MM.1S (cell line): ENCODE measurements at regions not wholly inside any gene's neighbourhood (a gene's known extent, or its start where the extent isn't known, plus 50 kb on each side); places are given as distances from the start of the nearest gene placed in this dataset.
A peak's percentile ranks its signal among the peaks of the same experiment; 100 is the strongest.

Experiments
- DNase-seq: peaks from one replicate; pipeline ENCODE4 v3.0.0-alpha.2; 2015
- H2AFZ ChIP-seq: fragments of 300-600 bp; sonication (generic); 2 replicates; pipeline ENCODE4 v1.6.0; 2016; ENCODE audit warnings: antibody characterized with exemption, low read length
- H3F3A ChIP-seq: fragments of 300-600 bp; sonication (generic); 2 replicates; pipeline ENCODE4 v1.6.1; 2016; ENCODE audit warnings: mild to moderate bottlenecking, antibody characterized with exemption, low read length, moderate library complexity, mixed read lengths; ENCODE audit not compliant: insufficient read depth
- H3K27ac ChIP-seq: fragments of 300-600 bp; sonication (generic); 2 replicates; pipeline ENCODE4 v1.5.1; 2016; ENCODE audit warnings: mild to moderate bottlenecking, low read length
- H3K27me3 ChIP-seq: fragments of 300-600 bp; sonication (generic); replicated peaks from 2 replicates; pipeline ENCODE4 v1.6.0; 2016; ENCODE audit warnings: low read length; ENCODE audit not compliant: insufficient read depth
- H3K36me3 ChIP-seq: fragments of 300-600 bp; sonication (generic); replicated peaks from 2 replicates; pipeline ENCODE4 v1.6.1; 2016; ENCODE audit warnings: mild to moderate bottlenecking, low read length, mixed read lengths; ENCODE audit not compliant: insufficient read depth
- H3K4me1 ChIP-seq: fragments of 300-600 bp; sonication (generic); 2 replicates; pipeline ENCODE4 v1.6.1; 2016; ENCODE audit warnings: low read length, mixed read lengths
- H3K4me2 ChIP-seq: fragments of 300-600 bp; sonication (generic); 2 replicates; pipeline ENCODE4 v1.6.0; 2016; ENCODE audit warnings: low read depth, low read length
- H3K4me3 ChIP-seq: fragments of 300-600 bp; sonication (generic); 2 replicates; pipeline ENCODE4 v1.5.1; 2016; ENCODE audit warnings: low read length, mixed read lengths
- H3K79me2 ChIP-seq: fragments of 300-600 bp; sonication (generic); 2 replicates; pipeline ENCODE4 v1.6.1; 2016; ENCODE audit warnings: mixed run types, low read length, mixed read lengths
- H3K9ac ChIP-seq: fragments of 300-600 bp; sonication (generic); 2 replicates; pipeline ENCODE4 v1.6.1; 2016; ENCODE audit warnings: low read length, mixed read lengths
- H3K9me2 ChIP-seq: fragments of 300-600 bp; sonication (generic); replicated peaks from 2 replicates; pipeline ENCODE4 v1.6.1; 2016; ENCODE audit warnings: mild to moderate bottlenecking, low read length, mixed read lengths; ENCODE audit not compliant: insufficient read depth
- H3K9me3 ChIP-seq: fragments of 300-600 bp; sonication (generic); replicated peaks from 2 replicates; pipeline ENCODE4 v1.6.1; 2016; ENCODE audit warnings: mild to moderate bottlenecking, low read length, mixed read lengths; ENCODE audit not compliant: insufficient read depth
- H4K20me1 ChIP-seq: fragments of 300-600 bp; sonication (generic); 2 replicates; pipeline ENCODE4 v1.6.1; 2016; ENCODE audit warnings: mild to moderate bottlenecking, low read length, moderate library complexity, mixed read lengths; ENCODE audit not compliant: insufficient read depth
- CTCF ChIP-seq: fragments of 300-600 bp; sonication (generic); IDR thresholded peaks from 2 replicates; pipeline ENCODE4 v1.5.1; 2016; ENCODE audit warnings: antibody characterized with exemption, low read length, mixed read lengths
- EZH2 ChIP-seq: fragments of 300-600 bp; sonication (generic); optimal IDR thresholded peaks from 2 replicates; pipeline ENCODE3; 2017; ENCODE audit warnings: low read depth, mild to moderate bottlenecking, antibody characterized with exemption, low read length, mixed read lengths
- EZH2phosphoT487 ChIP-seq: fragments of 300-600 bp; sonication (generic); IDR thresholded peaks from 2 replicates; pipeline ENCODE4 v1.6.1; 2018; ENCODE audit warnings: antibody characterized with exemption, low read length

- H3K9me2 ChIP-seq, result no peaks in the 10 kb centered on the region
- peaks cover 5% of the 10 kb centered on the region for H3F3A ChIP-seq
- H3K27me3 ChIP-seq, result no peaks in the 10 kb centered on the region
- no peaks in the 10 kb centered on the region; the same call in 1 of the 2 replicates for H3K4me1 ChIP-seq
- peak overlapping the region; percentile 57 for H3K4me2 ChIP-seq
- peak overlapping the region; percentile 57; the same call in 1 of the 2 replicates for H3K9ac ChIP-seq
- H2AFZ ChIP-seq, result no peak overlapping the region
- DNase-seq, result peak; percentile 58
- TF ChIP-seq CTCF (no peak), EZH2phosphoT487 (no peak)
- no peaks in the 10 kb centered on the region for H3K36me3 ChIP-seq
- H3K79me2 ChIP-seq, result no peaks in the 10 kb centered on the region
- no peaks in the 10 kb centered on the region for H3K9me3 ChIP-seq
- peak overlapping the region; percentile 74 for H3K27ac ChIP-seq
- peak overlapping the region; percentile 31; the same call in 1 of the 2 replicates for H3K4me3 ChIP-seq
- H4K20me1 ChIP-seq, result no peaks in the 10 kb centered on the region
These were observed 1701.0 kb downstream of the SLITRK5 start for GRCh38 chr13:89372193-89372592.

- Histone ChIP-seq H3F3A (peaks cover 5% of the 10 kb centered on the region; the same call in 1 of the 2 replicates), H3K4me2 (no peak overlapping the region), H4K20me1 (no peaks in the 10 kb centered on the region), H3K27me3 (no peaks in the 10 kb centered on the region), H3K4me3 (no peak overlapping the region), H3K9me2 (no peaks in the 10 kb centered on the region), H2AFZ (no peak overlapping the region), H3K27ac (no peak overlapping the region), H3K4me1 (peaks cover 7% of the 10 kb centered on the region), H3K36me3 (no peaks in the 10 kb centered on the region), H3K9me3 (no peaks in the 10 kb centered on the region), H3K79me2 (no peaks in the 10 kb centered on the region), H3K9ac (no peak overlapping the region)
- DNase-seq, result no peak
- TF ChIP-seq EZH2 (no peak), CTCF (no peak), EZH2phosphoT487 (no peak)
These were observed 1704.7 kb downstream of the SLITRK5 start for GRCh38 chr13:89375839-89376238.

- Histone ChIP-seq H4K20me1 (no peaks in the 10 kb centered on the region), H2AFZ (no peak overlapping the region), H3K9me2 (no peaks in the 10 kb centered on the region), H3K79me2 (no peaks in the 10 kb centered on the region), H3K9me3 (no peaks in the 10 kb centered on the region), H3K27me3 (no peaks in the 10 kb centered on the region), H3K4me3 (no peak overlapping the region), H3K36me3 (no peaks in the 10 kb centered on the region), H3K9ac (no peak overlapping the region), H3K27ac (peak overlapping the region; percentile 48; the same call in 1 of the 2 replicates), H3K4me2 (peak overlapping the region; percentile 33), H3K4me1 (peaks cover 7% of the 10 kb centered on the region), H3F3A (no peaks in the 10 kb centered on the region)
- no peak for TF ChIP-seq EZH2
- peak; percentile 47 for DNase-seq
These were observed 1708.9 kb downstream of the SLITRK5 start for GRCh38 chr13:89380101-89380500.

GRCh38 chr13:89382981-89383380 lies 1711.8 kb downstream of the SLITRK5 start:
- TF ChIP-seq EZH2 (no peak), EZH2phosphoT487 (no peak), CTCF (no peak)
- H3K9ac ChIP-seq, result no peak overlapping the region
- H3F3A ChIP-seq, result no peaks in the 10 kb centered on the region

More at GRCh38 chr13:89382981-89383380, 1711.8 kb downstream of the SLITRK5 start:
- no peak for DNase-seq
- Histone ChIP-seq H3K9me3 (no peaks in the 10 kb centered on the region), H3K4me3 (no peak overlapping the region), H3K4me1 (peaks cover 7% of the 10 kb centered on the region), H3K4me2 (no peak overlapping the region), H3K36me3 (no peaks in the 10 kb centered on the region), H3K27me3 (no peaks in the 10 kb centered on the region), H3K27ac (no peak overlapping the region), H3K79me2 (no peaks in the 10 kb centered on the region), H4K20me1 (no peaks in the 10 kb centered on the region), H2AFZ (no peak overlapping the region), H3K9me2 (no peaks in the 10 kb centered on the region)
